Hepatocyte (in vitro differentiated cells): ENCODE measurements at regions not wholly inside any gene's neighbourhood (a gene's known extent, or its start where the extent isn't known, plus 50 kb on each side); places are given as distances from the start of the nearest gene placed in this dataset.
A peak's percentile ranks its signal among the peaks of the same experiment; 100 is the strongest.

Experiments
- EZH2phosphoT487 ChIP-seq: fragments of 200-600 bp; sonication (generic); IDR thresholded peaks from one replicate; pipeline ENCODE4 v1.6.1; 2018; ENCODE audit warnings: antibody characterized with exemption, mild to moderate bottlenecking, low read depth, moderate library complexity; ENCODE audit not compliant: unreplicated experiment, severe bottlenecking
- TF ChIP-seq, protein P1 (sequence below): fragments of 200-600 bp; sonication (generic); IDR thresholded peaks from 2 replicates; pipeline ENCODE4 v1.5.1; 2016; ENCODE audit warnings: antibody characterized with exemption, mild to moderate bottlenecking; ENCODE audit not compliant: poor library complexity

DNA sequence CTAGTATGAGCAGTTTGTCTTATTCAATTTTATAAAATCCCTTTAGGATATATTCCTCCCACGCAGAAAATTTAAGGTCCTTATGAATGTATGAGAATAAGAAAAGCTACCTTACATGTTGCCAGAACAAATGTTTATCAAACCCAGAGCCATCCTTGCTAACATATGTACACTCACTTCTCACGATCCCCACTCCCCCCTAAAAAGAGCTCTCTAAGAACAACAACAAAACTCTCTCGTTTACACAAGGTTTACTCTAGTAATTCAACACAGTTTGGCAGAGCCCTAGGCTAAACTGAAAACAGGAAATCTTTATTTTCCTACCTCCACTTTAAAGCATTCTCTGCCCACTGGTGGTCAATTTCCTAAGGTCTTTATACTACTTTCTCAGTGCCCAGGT, 504.9 kb downstream of the ZEB2 start:
- TF ChIP-seq, protein P1, sequence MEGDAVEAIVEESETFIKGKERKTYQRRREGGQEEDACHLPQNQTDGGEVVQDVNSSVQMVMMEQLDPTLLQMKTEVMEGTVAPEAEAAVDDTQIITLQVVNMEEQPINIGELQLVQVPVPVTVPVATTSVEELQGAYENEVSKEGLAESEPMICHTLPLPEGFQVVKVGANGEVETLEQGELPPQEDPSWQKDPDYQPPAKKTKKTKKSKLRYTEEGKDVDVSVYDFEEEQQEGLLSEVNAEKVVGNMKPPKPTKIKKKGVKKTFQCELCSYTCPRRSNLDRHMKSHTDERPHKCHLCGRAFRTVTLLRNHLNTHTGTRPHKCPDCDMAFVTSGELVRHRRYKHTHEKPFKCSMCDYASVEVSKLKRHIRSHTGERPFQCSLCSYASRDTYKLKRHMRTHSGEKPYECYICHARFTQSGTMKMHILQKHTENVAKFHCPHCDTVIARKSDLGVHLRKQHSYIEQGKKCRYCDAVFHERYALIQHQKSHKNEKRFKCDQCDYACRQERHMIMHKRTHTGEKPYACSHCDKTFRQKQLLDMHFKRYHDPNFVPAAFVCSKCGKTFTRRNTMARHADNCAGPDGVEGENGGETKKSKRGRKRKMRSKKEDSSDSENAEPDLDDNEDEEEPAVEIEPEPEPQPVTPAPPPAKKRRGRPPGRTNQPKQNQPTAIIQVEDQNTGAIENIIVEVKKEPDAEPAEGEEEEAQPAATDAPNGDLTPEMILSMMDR, result peak; percentile 4
- no peak for TF ChIP-seq EZH2phosphoT487
